RKO (cell line): ENCODE measurements at regions not wholly inside any gene's neighbourhood (a gene's known extent, or its start where the extent isn't known, plus 50 kb on each side); places are given as distances from the start of the nearest gene placed in this dataset.

Experiments
- DNase-seq: peaks from one replicate; pipeline ENCODE4 v3.0.0-alpha.2; 2016; ENCODE audit warnings: low spot score

GRCh38 chr13:77480066-77480465, 55.4 kb upstream of the SCEL start:
- DNase-seq: no peak

GRCh38 chr13:77479326-77479725, 56.2 kb upstream of the SCEL start:
- DNase-seq: no peak

GRCh38 chr13:77477299-77477848, 58.1 kb upstream of the SCEL start:
- no peak for DNase-seq

- DNase-seq: no peak
Observed at GRCh38 chr13:77476456-77476855, 59.0 kb upstream of the SCEL start.

- DNase-seq: no peak
Observed at GRCh38 chr13:77475345-77476084, 60.0 kb upstream of the SCEL start.

GRCh38 chr13:77470986-77471385, 64.5 kb upstream of the SCEL start:
- DNase-seq: no peak

- no peak for DNase-seq
Observed at GRCh38 chr13:77466753-77467422, 68.6 kb upstream of the SCEL start.

GRCh38 chr13:77465603-77466195, 69.8 kb upstream of the SCEL start:
- DNase-seq: no peak

GRCh38 chr13:77460195-77460594, 75.3 kb upstream of the SCEL start:
- no peak for DNase-seq

GRCh38 chr13:77459592-77459991, 75.9 kb upstream of the SCEL start:
- no peak for DNase-seq

GRCh38 chr13:77458736-77459135, 76.8 kb upstream of the SCEL start:
- no peak for DNase-seq

- DNase-seq: no peak
Observed at GRCh38 chr13:77457966-77458365, 77.5 kb upstream of the SCEL start.

- no peak for DNase-seq
Observed at GRCh38 chr13:77456271-77456670, 79.2 kb upstream of the SCEL start.

GRCh38 chr13:77449265-77449664, 86.2 kb upstream of the SCEL start:
- DNase-seq: no peak

- DNase-seq: no peak
Observed at GRCh38 chr13:77448689-77449088, 86.8 kb upstream of the SCEL start.

- no peak for DNase-seq
Observed at GRCh38 chr13:77443511-77443910, 92.0 kb upstream of the SCEL start.

- DNase-seq: no peak
Observed at GRCh38 chr13:77437267-77437666, 98.2 kb upstream of the SCEL start.

GRCh38 chr13:77434289-77434688, 101.2 kb upstream of the SCEL start:
- no peak for DNase-seq

GRCh38 chr13:77431449-77431848, 104.1 kb upstream of the SCEL start:
- DNase-seq: no peak

GRCh38 chr13:77430377-77430951, 103.6 kb upstream of the MYCBP2 start:
- no peak for DNase-seq

GRCh38 chr13:77429320-77430142, 102.6 kb upstream of the MYCBP2 start:
- DNase-seq: no peak

GRCh38 chr13:77425705-77426104, 98.8 kb upstream of the MYCBP2 start:
- DNase-seq: no peak
